ENCODE measurements at regions not wholly inside any gene's neighbourhood (a gene's known extent, or its start where the extent isn't known, plus 50 kb on each side); places are given as distances from the start of the nearest gene placed in this dataset.

GRCh38 chr19:28425046-28425931, 787.7 kb downstream of the UQCRFS1 start:
- Histone ChIP-seq H3K9me3 (ENCODE audit: control extremely low read depth in 1 of 5, control insufficient read depth in 4 of 5, insufficient read depth in 2 of 5, low read depth in 1 of 5, low read length in 4 of 5) (no peaks in the 10 kb centered on the region), H3K4me3 (ENCODE audit: control insufficient read depth in 1 of 7, extremely low read depth in 1 of 7, insufficient read depth in 4 of 7, low read depth in 2 of 7, low read length in 6 of 7) (no peak overlapping the region), H3K27ac (ENCODE audit: insufficient read depth in 1 of 2, low read depth in 1 of 2, low read length in 2 of 2, poor library complexity in 1 of 2, severe bottlenecking in 2 of 2) (no peak overlapping the region), H3K4me1 (ENCODE audit: control extremely low read depth in 1 of 4, control insufficient read depth in 4 of 4, insufficient read depth in 4 of 4, low read length in 3 of 4) (peaks cover 0 to 37% (median 6%) of the 10 kb centered on the region in 4 experiments), H3K27me3 (replicated peaks in 2 of 5; ENCODE audit: control insufficient read depth in 4 of 5, insufficient read depth in 5 of 5, low read length in 4 of 5) (peaks cover 0 to 3% (median 0%) of the 10 kb centered on the region in 5 experiments), H3K36me3 (ENCODE audit: control insufficient read depth in 4 of 4, insufficient read depth in 4 of 4, low read length in 3 of 4) (no peaks in the 10 kb centered on the region)
- ChIA-PET POLR2A (interaction anchor here (0.8 kb wide), 1 partner anchor 32 kb away, joined by 3 read pairs; no protein-coding TSS in a partner anchor), CTCF (interaction anchor here (1.1 kb wide), 1 partner anchor 11 kb away, joined by 3 read pairs; no protein-coding TSS in a partner anchor)
- peak in 1 of 3 donors; percentile 64 for DNase-seq
- 67% methylated on average over 7 of the region's 13 CpGs for WGBS (ENCODE audit: insufficient coverage)

GRCh38 chr19:28424662-28425045, 788.3 kb downstream of the UQCRFS1 start:
- no peak for DNase-seq
- Histone ChIP-seq H3K27ac (ENCODE audit: insufficient read depth in 1 of 2, low read depth in 1 of 2, low read length in 2 of 2, poor library complexity in 1 of 2, severe bottlenecking in 2 of 2) (no peak overlapping the region), H3K4me3 (ENCODE audit: control insufficient read depth in 1 of 7, extremely low read depth in 1 of 7, insufficient read depth in 4 of 7, low read depth in 2 of 7, low read length in 6 of 7) (no peak overlapping the region), H3K36me3 (ENCODE audit: control insufficient read depth in 4 of 4, insufficient read depth in 4 of 4, low read length in 3 of 4) (no peaks in the 10 kb centered on the region), H3K27me3 (replicated peaks in 2 of 5; ENCODE audit: control insufficient read depth in 4 of 5, insufficient read depth in 5 of 5, low read length in 4 of 5) (peaks cover 0 to 3% (median 0%) of the 10 kb centered on the region in 5 experiments), H3K9me3 (ENCODE audit: control extremely low read depth in 1 of 5, control insufficient read depth in 4 of 5, insufficient read depth in 2 of 5, low read depth in 1 of 5, low read length in 4 of 5) (no peaks in the 10 kb centered on the region), H3K4me1 (ENCODE audit: control extremely low read depth in 1 of 4, control insufficient read depth in 4 of 4, insufficient read depth in 4 of 4, low read length in 3 of 4) (peaks cover 0 to 37% (median 6%) of the 10 kb centered on the region in 4 experiments)
- no CpG with 5 or more reads among the region's 4 CpGs for WGBS (ENCODE audit: insufficient coverage)
- POLR2A ChIA-PET = interaction anchor here (0.8 kb wide), 1 partner anchor 31 kb away, joined by 3 read pairs; no protein-coding TSS in a partner anchor
- CTCF ChIA-PET = no interaction called here

DNA sequence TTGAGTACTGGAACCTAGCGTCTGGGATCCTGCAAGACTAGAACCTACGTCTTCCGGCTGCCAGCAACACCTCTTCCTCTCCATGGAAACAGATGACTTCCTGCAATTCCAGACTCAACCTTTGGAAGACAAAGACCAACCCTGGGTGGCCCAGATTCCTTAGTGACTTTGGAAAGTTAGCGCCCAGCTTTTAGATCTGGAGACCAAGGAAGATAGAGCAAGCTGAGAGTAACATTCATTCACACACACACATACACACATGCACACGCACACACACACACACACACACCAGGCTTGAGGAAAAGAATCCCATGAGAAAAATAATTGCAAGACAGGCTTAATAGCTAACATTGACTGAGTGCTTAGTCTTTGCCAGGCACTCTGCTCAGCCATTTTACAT, 788.9 kb downstream of the UQCRFS1 start:
- WGBS (ENCODE audit: insufficient coverage) = 91% methylated on average over 4 of the region's 5 CpGs
- Histone ChIP-seq H3K27me3 (replicated peaks in 2 of 5; ENCODE audit: control insufficient read depth in 4 of 5, insufficient read depth in 5 of 5, low read length in 4 of 5) (peaks cover 0 to 3% (median 0%) of the 10 kb centered on the region in 5 experiments), H3K4me3 (ENCODE audit: control insufficient read depth in 1 of 7, extremely low read depth in 1 of 7, insufficient read depth in 4 of 7, low read depth in 2 of 7, low read length in 6 of 7) (no peak overlapping the region), H3K4me1 (ENCODE audit: control extremely low read depth in 1 of 4, control insufficient read depth in 4 of 4, insufficient read depth in 4 of 4, low read length in 3 of 4) (peaks cover 0 to 33% (median 6%) of the 10 kb centered on the region in 4 experiments), H3K9me3 (ENCODE audit: control extremely low read depth in 1 of 5, control insufficient read depth in 4 of 5, insufficient read depth in 2 of 5, low read depth in 1 of 5, low read length in 4 of 5) (no peaks in the 10 kb centered on the region), H3K36me3 (ENCODE audit: control insufficient read depth in 4 of 4, insufficient read depth in 4 of 4, low read length in 3 of 4) (no peaks in the 10 kb centered on the region), H3K27ac (ENCODE audit: insufficient read depth in 1 of 2, low read depth in 1 of 2, low read length in 2 of 2, poor library complexity in 1 of 2, severe bottlenecking in 2 of 2) (no peak overlapping the region)
- ChIA-PET CTCF (no interaction called here), POLR2A (no interaction called here)
- no peak for DNase-seq

- no peaks in the 10 kb centered on the region for H3K9me3 ChIP-seq (ENCODE audit: control extremely low read depth in 1 of 5, control insufficient read depth in 4 of 5, insufficient read depth in 2 of 5, low read depth in 1 of 5, low read length in 4 of 5)
- no peak overlapping the region for H3K4me3 ChIP-seq (ENCODE audit: control insufficient read depth in 1 of 7, extremely low read depth in 1 of 7, insufficient read depth in 4 of 7, low read depth in 2 of 7, low read length in 6 of 7)
- no peak overlapping the region for H3K27ac ChIP-seq (ENCODE audit: insufficient read depth in 1 of 2, low read depth in 1 of 2, low read length in 2 of 2, poor library complexity in 1 of 2, severe bottlenecking in 2 of 2)
- 64% methylated on average over 3 of the region's 6 CpGs for WGBS (ENCODE audit: insufficient coverage)
- ChIA-PET CTCF (no interaction called here), POLR2A (no interaction called here)
- H3K27me3 ChIP-seq (replicated peaks in 2 of 5; ENCODE audit: control insufficient read depth in 4 of 5, insufficient read depth in 5 of 5, low read length in 4 of 5) = peaks cover 0 to 3% (median 0%) of the 10 kb centered on the region in 5 experiments
- peaks cover 0 to 31% (median 6%) of the 10 kb centered on the region in 4 experiments for H3K4me1 ChIP-seq (ENCODE audit: control extremely low read depth in 1 of 4, control insufficient read depth in 4 of 4, insufficient read depth in 4 of 4, low read length in 3 of 4)
- no peaks in the 10 kb centered on the region for H3K36me3 ChIP-seq (ENCODE audit: control insufficient read depth in 4 of 4, insufficient read depth in 4 of 4, low read length in 3 of 4)
- no peak for DNase-seq
Measured at GRCh38 chr19:28422791-28423650, 789.9 kb downstream of the UQCRFS1 start.

DNA sequence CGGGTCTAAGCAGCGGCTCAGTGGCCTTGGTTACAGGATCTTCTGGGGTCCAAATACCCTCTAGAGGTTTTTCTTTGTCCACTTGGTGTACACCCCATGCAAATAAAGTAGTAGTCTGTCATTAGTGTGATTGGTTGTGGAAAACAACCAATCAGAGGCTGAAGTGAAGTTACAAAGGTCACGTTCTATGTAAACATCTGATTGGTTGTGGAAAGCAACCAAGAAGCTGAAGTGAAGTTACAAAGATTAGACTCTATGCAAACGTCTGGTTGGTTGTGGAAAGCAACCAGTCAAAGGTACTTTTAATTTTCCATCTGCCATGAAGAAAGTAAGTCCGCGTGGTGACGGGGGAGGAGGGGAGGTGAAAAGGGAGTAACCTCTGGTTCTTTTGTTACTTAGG, 790.9 kb downstream of the UQCRFS1 start:
- Histone ChIP-seq H3K9me3 (ENCODE audit: control extremely low read depth in 1 of 5, control insufficient read depth in 4 of 5, insufficient read depth in 2 of 5, low read depth in 1 of 5, low read length in 4 of 5) (no peaks in the 10 kb centered on the region), H3K27me3 (replicated peaks in 2 of 5; ENCODE audit: control insufficient read depth in 4 of 5, insufficient read depth in 5 of 5, low read length in 4 of 5) (peaks cover 0 to 3% (median 0%) of the 10 kb centered on the region in 5 experiments), H3K27ac (ENCODE audit: insufficient read depth in 1 of 2, low read depth in 1 of 2, low read length in 2 of 2, poor library complexity in 1 of 2, severe bottlenecking in 2 of 2) (no peak overlapping the region), H3K4me1 (ENCODE audit: control extremely low read depth in 1 of 4, control insufficient read depth in 4 of 4, insufficient read depth in 4 of 4, low read length in 3 of 4) (peaks cover 0 to 22% (median 5%) of the 10 kb centered on the region in 4 experiments), H3K36me3 (ENCODE audit: control insufficient read depth in 4 of 4, insufficient read depth in 4 of 4, low read length in 3 of 4) (no peaks in the 10 kb centered on the region), H3K4me3 (ENCODE audit: control insufficient read depth in 1 of 7, extremely low read depth in 1 of 7, insufficient read depth in 4 of 7, low read depth in 2 of 7, low read length in 6 of 7) (no peak overlapping the region)
- 98% methylated on average over 4 of the region's 7 CpGs for WGBS (ENCODE audit: insufficient coverage)
- no peak for DNase-seq
- POLR2A ChIA-PET = no interaction called here
- CTCF ChIA-PET = no interaction called here

- CTCF ChIA-PET = no interaction called here
- 97% methylated on average over 6 of the region's 13 CpGs for WGBS (ENCODE audit: insufficient coverage)
- H3K36me3 ChIP-seq (ENCODE audit: control insufficient read depth in 4 of 4, insufficient read depth in 4 of 4, low read length in 3 of 4) = no peaks in the 10 kb centered on the region
- H3K4me1 ChIP-seq (ENCODE audit: control extremely low read depth in 1 of 4, control insufficient read depth in 4 of 4, insufficient read depth in 4 of 4, low read length in 3 of 4) = peaks cover 0 to 21% (median 5%) of the 10 kb centered on the region in 4 experiments
- DNase-seq = peak in 2 of 3 donors; percentile 60 to 69
- H3K4me3 ChIP-seq (ENCODE audit: control insufficient read depth in 1 of 7, extremely low read depth in 1 of 7, insufficient read depth in 4 of 7, low read depth in 2 of 7, low read length in 6 of 7) = no peak overlapping the region
- peaks cover 0 to 3% (median 0%) of the 10 kb centered on the region in 5 experiments for H3K27me3 ChIP-seq (replicated peaks in 2 of 5; ENCODE audit: control insufficient read depth in 4 of 5, insufficient read depth in 5 of 5, low read length in 4 of 5)
- H3K9me3 ChIP-seq (ENCODE audit: control extremely low read depth in 1 of 5, control insufficient read depth in 4 of 5, insufficient read depth in 2 of 5, low read depth in 1 of 5, low read length in 4 of 5) = no peaks in the 10 kb centered on the region
- POLR2A ChIA-PET = no interaction called here
- H3K27ac ChIP-seq (ENCODE audit: insufficient read depth in 1 of 2, low read depth in 1 of 2, low read length in 2 of 2, poor library complexity in 1 of 2, severe bottlenecking in 2 of 2) = no peak overlapping the region
Measured at GRCh38 chr19:28420811-28421550, 792.0 kb downstream of the UQCRFS1 start.

All from common myeloid progenitor, CD34-positive (primary cell).